ENCODE measurements at regions not wholly inside any gene's neighbourhood (a gene's known extent, or its start where the extent isn't known, plus 50 kb on each side); places are given as distances from the start of the nearest gene placed in this dataset.
A peak's percentile ranks its signal among the peaks of the same experiment; 100 is the strongest.

DNA sequence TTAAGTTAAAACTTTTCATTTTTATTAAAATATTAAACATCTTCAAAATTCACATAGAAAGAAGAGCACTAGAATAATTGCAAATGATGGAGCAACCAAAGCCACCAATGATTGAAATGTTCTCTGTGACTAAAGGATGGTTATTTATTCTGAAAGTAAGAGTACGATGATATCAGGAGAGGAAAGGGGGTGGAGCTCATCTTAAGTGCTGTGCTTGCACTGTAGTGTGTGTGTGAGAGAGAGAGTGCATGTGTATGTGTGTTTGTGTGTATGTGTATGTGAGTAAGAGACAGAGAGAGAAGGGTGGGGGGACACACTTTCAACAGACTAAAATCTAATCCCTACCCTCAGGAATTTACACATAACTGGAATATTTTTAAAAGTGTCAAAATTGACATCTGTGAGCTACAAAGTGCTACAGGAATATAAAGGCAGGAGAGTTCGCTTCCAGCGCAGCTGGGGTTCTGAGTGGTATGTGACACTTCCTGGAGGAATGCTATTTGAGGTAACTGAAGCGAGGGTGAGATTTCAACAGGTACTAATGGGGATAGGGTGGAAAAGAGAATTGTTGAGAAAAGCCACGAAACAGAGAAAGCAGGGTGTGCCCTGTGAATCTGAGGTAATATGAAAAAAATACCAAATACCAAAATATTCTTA, 57.2 kb upstream of the SMNDC1 start:
- TF ChIP-seq TAF1 (IDR thresholded peaks at IDR 0.05; ENCODE audit: low read depth, low read length): no peak
- TF ChIP-seq POLR2AphosphoS5 (IDR thresholded peaks at IDR 0.05; ENCODE audit: low read depth, low read length): no peak
- no peak for TF ChIP-seq POU2F2 (IDR thresholded peaks at IDR 0.05; ENCODE audit: low read depth, low read length)
- TF ChIP-seq SPI1 (IDR thresholded peaks at IDR 0.05; ENCODE audit: low read depth, low read length): no peak
- TF ChIP-seq PAX5 (IDR thresholded peaks at IDR 0.05; ENCODE audit: insufficient read depth, low read length, severe bottlenecking): no peak
- TF ChIP-seq POLR2A (IDR thresholded peaks at IDR 0.05; ENCODE audit: low read depth, low read length): no peak
- peak; percentile 69 for FAIRE-seq

GRCh38 chr10:110363572-110364411, 59.1 kb upstream of the SMNDC1 start:
- no peak for TF ChIP-seq SPI1 (IDR thresholded peaks at IDR 0.05; ENCODE audit: low read depth, low read length)
- no peak for TF ChIP-seq POLR2A (IDR thresholded peaks at IDR 0.05; ENCODE audit: low read depth, low read length)
- no peak for TF ChIP-seq POU2F2 (IDR thresholded peaks at IDR 0.05; ENCODE audit: low read depth, low read length)
- TF ChIP-seq PAX5 (IDR thresholded peaks at IDR 0.05; ENCODE audit: insufficient read depth, low read length, severe bottlenecking): no peak
- TF ChIP-seq TAF1 (IDR thresholded peaks at IDR 0.05; ENCODE audit: low read depth, low read length): no peak
- TF ChIP-seq POLR2AphosphoS5 (IDR thresholded peaks at IDR 0.05; ENCODE audit: low read depth, low read length): no peak
- DNase-seq (ENCODE audit: insufficient read length, low spot score) (no peak), FAIRE-seq (no peak)

More for the DNA sequence above, 57.2 kb upstream of the SMNDC1 start:
- DNase-seq (ENCODE audit: insufficient read length, low spot score): no peak

DNA sequence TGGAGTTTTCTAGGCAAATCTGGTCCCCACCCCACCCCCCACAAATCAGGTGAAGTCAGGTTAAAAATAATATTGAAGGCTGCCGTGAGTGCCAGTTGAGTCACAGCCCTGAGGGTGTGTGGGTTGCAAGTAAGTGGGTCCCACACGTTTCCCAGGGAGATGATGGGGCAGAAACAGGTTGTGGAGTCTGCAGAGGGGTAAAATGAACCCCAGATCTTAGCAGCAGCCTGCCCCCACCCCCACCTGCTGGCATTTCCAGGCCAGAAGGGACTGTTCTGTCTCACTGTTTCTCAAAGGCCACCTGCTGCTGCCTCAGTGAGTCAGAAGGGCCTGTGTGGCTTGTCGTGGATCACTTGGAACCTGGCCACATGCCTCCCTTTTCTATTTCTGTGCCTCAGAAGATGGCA, 59.8 kb upstream of the SMNDC1 start:
- no peak for TF ChIP-seq POLR2AphosphoS5 (IDR thresholded peaks at IDR 0.05; ENCODE audit: low read depth, low read length)
- TF ChIP-seq POU2F2 (IDR thresholded peaks at IDR 0.05; ENCODE audit: low read depth, low read length): no peak
- DNase-seq (ENCODE audit: insufficient read length, low spot score) (no peak), FAIRE-seq (no peak)

GRCh38 chr10:110365356-110366143, 60.8 kb upstream of the SMNDC1 start:
- DNase-seq (ENCODE audit: insufficient read length, low spot score): no peak
- FAIRE-seq: peak; percentile 16
- no peak for TF ChIP-seq TAF1 (IDR thresholded peaks at IDR 0.05; ENCODE audit: low read depth, low read length)
- TF ChIP-seq PAX5 (IDR thresholded peaks at IDR 0.05; ENCODE audit: insufficient read depth, low read length, severe bottlenecking): no peak
- TF ChIP-seq POLR2A (IDR thresholded peaks at IDR 0.05; ENCODE audit: low read depth, low read length): no peak
- no peak for TF ChIP-seq POLR2AphosphoS5 (IDR thresholded peaks at IDR 0.05; ENCODE audit: low read depth, low read length)
- TF ChIP-seq POU2F2 (IDR thresholded peaks at IDR 0.05; ENCODE audit: low read depth, low read length): no peak
- no peak for TF ChIP-seq SPI1 (IDR thresholded peaks at IDR 0.05; ENCODE audit: low read depth, low read length)

DNA sequence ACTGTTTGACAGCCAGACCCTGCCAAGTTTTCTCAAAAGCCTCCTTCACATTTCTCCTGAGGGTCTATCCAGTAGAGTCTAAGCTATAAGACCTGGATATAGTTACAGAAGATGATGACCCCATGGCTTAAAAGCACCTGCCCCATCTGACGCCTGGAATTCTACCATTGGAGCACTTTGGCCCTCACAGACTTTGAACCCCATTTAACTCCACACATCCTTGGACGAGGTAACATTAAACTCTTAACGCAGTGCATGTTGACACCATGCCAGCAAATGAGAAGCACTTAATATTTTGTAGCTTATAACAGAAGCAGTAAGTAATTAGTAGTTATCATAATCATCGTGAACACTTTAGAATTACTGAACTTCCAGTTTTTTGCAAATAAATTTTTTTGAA, 61.9 kb upstream of the SMNDC1 start:
- no peak for TF ChIP-seq TAF1 (IDR thresholded peaks at IDR 0.05; ENCODE audit: low read depth, low read length)
- TF ChIP-seq POU2F2 (IDR thresholded peaks at IDR 0.05; ENCODE audit: low read depth, low read length): no peak
- TF ChIP-seq PAX5 (IDR thresholded peaks at IDR 0.05; ENCODE audit: insufficient read depth, low read length, severe bottlenecking): no peak
- TF ChIP-seq SPI1 (IDR thresholded peaks at IDR 0.05; ENCODE audit: low read depth, low read length): no peak
- TF ChIP-seq POLR2A (IDR thresholded peaks at IDR 0.05; ENCODE audit: low read depth, low read length): no peak
- no peak for TF ChIP-seq POLR2AphosphoS5 (IDR thresholded peaks at IDR 0.05; ENCODE audit: low read depth, low read length)
- DNase-seq (ENCODE audit: insufficient read length, low spot score) (no peak), FAIRE-seq (no peak)

- DNase-seq (ENCODE audit: insufficient read length, low spot score): no peak
- FAIRE-seq: no peak
These were observed 63.3 kb upstream of the SMNDC1 start for GRCh38 chr10:110368002-110368401.

GRCh38 chr10:110368556-110368955, 63.8 kb upstream of the SMNDC1 start:
- no peak for FAIRE-seq
- DNase-seq (ENCODE audit: insufficient read length, low spot score): no peak
- TF ChIP-seq POLR2AphosphoS5 (IDR thresholded peaks at IDR 0.05; ENCODE audit: low read depth, low read length): no peak
- no peak for TF ChIP-seq SPI1 (IDR thresholded peaks at IDR 0.05; ENCODE audit: low read depth, low read length)
- no peak for TF ChIP-seq POU2F2 (IDR thresholded peaks at IDR 0.05; ENCODE audit: low read depth, low read length)

More at GRCh38 chr10:110368002-110368401, 63.3 kb upstream of the SMNDC1 start:
- TF ChIP-seq POU2F2 (IDR thresholded peaks at IDR 0.05; ENCODE audit: low read depth, low read length): no peak
- no peak for TF ChIP-seq POLR2AphosphoS5 (IDR thresholded peaks at IDR 0.05; ENCODE audit: low read depth, low read length)
- TF ChIP-seq SPI1 (IDR thresholded peaks at IDR 0.05; ENCODE audit: low read depth, low read length): no peak
- no peak for TF ChIP-seq POLR2A (IDR thresholded peaks at IDR 0.05; ENCODE audit: low read depth, low read length)
- TF ChIP-seq TAF1 (IDR thresholded peaks at IDR 0.05; ENCODE audit: low read depth, low read length): no peak
- TF ChIP-seq PAX5 (IDR thresholded peaks at IDR 0.05; ENCODE audit: insufficient read depth, low read length, severe bottlenecking): no peak

DNA sequence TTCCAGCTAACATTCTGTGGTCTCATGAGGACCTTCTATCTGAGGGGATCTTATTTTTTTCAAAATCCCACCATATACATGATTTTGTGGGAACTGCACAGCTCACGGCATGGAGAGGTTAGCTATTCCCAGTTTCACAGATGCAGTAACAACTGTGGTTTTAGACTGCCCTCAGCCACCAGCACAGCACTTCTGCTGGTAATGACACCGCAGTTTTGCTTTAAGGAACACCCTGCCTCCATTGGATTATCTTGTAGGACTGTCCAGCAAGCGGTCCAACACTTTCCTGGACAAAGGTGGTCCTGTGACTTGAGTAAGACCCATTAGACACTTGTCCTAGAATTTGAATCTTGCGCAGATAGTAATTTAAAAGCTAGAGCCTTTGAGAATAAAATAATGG, 65.3 kb upstream of the SMNDC1 start:
- TF ChIP-seq POLR2AphosphoS5 (IDR thresholded peaks at IDR 0.05; ENCODE audit: low read depth, low read length) (no peak), TAF1 (IDR thresholded peaks at IDR 0.05; ENCODE audit: low read depth, low read length) (no peak), SPI1 (IDR thresholded peaks at IDR 0.05; ENCODE audit: low read depth, low read length) (no peak), POU2F2 (IDR thresholded peaks at IDR 0.05; ENCODE audit: low read depth, low read length) (no peak), POLR2A (IDR thresholded peaks at IDR 0.05; ENCODE audit: low read depth, low read length) (no peak), PAX5 (IDR thresholded peaks at IDR 0.05; ENCODE audit: insufficient read depth, low read length, severe bottlenecking) (no peak)
- no peak for DNase-seq (ENCODE audit: insufficient read length, low spot score)
- FAIRE-seq: no peak

DNA sequence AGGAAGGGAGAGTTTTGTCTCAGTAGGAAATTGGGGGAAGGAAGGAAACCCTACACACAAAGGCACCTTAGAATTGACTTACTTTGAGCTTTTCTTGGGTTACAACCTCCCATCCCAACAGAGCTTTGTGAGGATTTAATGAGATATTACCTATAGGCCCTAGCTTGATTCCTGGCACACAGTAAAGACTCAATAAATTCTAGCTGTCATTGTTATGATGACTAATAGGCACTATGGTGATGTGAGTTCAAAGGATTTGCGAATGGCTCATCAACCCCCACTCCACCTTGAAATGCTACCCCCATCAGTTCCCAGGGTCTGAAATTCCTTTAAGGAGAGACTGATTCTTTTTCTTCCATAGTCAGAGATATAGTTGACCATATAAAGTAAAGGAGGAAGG, 67.9 kb upstream of the SMNDC1 start:
- no peak for TF ChIP-seq POLR2AphosphoS5 (IDR thresholded peaks at IDR 0.05; ENCODE audit: low read depth, low read length)
- TF ChIP-seq SPI1 (IDR thresholded peaks at IDR 0.05; ENCODE audit: low read depth, low read length): no peak
- TF ChIP-seq POLR2A (IDR thresholded peaks at IDR 0.05; ENCODE audit: low read depth, low read length): no peak
- TF ChIP-seq TAF1 (IDR thresholded peaks at IDR 0.05; ENCODE audit: low read depth, low read length): no peak
- TF ChIP-seq POU2F2 (IDR thresholded peaks at IDR 0.05; ENCODE audit: low read depth, low read length): no peak
- no peak for TF ChIP-seq PAX5 (IDR thresholded peaks at IDR 0.05; ENCODE audit: insufficient read depth, low read length, severe bottlenecking)
- DNase-seq (ENCODE audit: insufficient read length, low spot score): no peak
- no peak for FAIRE-seq

Measured in GM12891 (cell line).